GM23248 (cell line): ENCODE measurements at regions not wholly inside any gene's neighbourhood (a gene's known extent, or its start where the extent isn't known, plus 50 kb on each side); places are given as distances from the start of the nearest gene placed in this dataset.

Source experiments
- EZH2 ChIP-seq: fragments of 200-600 bp; sonication (generic); IDR thresholded peaks from 2 replicates; pipeline ENCODE4 v1.6.1; 2018; ENCODE audit warnings: antibody characterized with exemption, mild to moderate bottlenecking; ENCODE audit not compliant: insufficient read depth, poor library complexity, severe bottlenecking
- EZH2phosphoT487 ChIP-seq: fragments of 200-600 bp; sonication (generic); IDR thresholded peaks from 2 replicates; pipeline ENCODE4 v1.6.1; 2018; ENCODE audit warnings: antibody characterized with exemption, moderate library complexity, mild to moderate bottlenecking, low read depth; ENCODE audit not compliant: insufficient read depth

GRCh38 chr14:96718407-96718806 lies 78.8 kb upstream of the VRK1 start:
- no peak for TF ChIP-seq EZH2phosphoT487
- no peak for TF ChIP-seq EZH2
